Endothelial cell of umbilical vein (primary cell): ENCODE measurements at regions not wholly inside any gene's neighbourhood (a gene's known extent, or its start where the extent isn't known, plus 50 kb on each side); places are given as distances from the start of the nearest gene placed in this dataset.

Experiments
- EZH2 ChIP-seq: IDR thresholded peaks from 2 replicates; pipeline ENCODE4 v1.6.1; 2012; ENCODE audit warnings: borderline replicate concordance, low read depth, mild to moderate bottlenecking, moderate library complexity, low read length, inconsistent platforms; ENCODE audit not compliant: severe bottlenecking
- FOS ChIP-seq: IDR thresholded peaks from 2 replicates; pipeline ENCODE4 v1.6.1; 2011; ENCODE audit warnings: mild to moderate bottlenecking, low read length, moderate library complexity, borderline replicate concordance; ENCODE audit not compliant: insufficient read depth
- GATA2 ChIP-seq: IDR thresholded peaks from 2 replicates; pipeline ENCODE4 v1.7.0; 2011; ENCODE audit warnings: low read depth, mild to moderate bottlenecking, moderate library complexity, mixed read lengths, low read length; ENCODE audit not compliant: insufficient read length, insufficient read depth
- JUN ChIP-seq: IDR thresholded peaks from 2 replicates; pipeline ENCODE4 v1.6.1; 2011; ENCODE audit warnings: borderline replicate concordance, low read depth; ENCODE audit not compliant: insufficient read length, insufficient read depth
- MYC ChIP-seq: IDR thresholded peaks from one replicate; pipeline ENCODE4 v1.6.1; 2011; ENCODE audit warnings: mild to moderate bottlenecking, low read depth, low read length
- POLR2A ChIP-seq: IDR thresholded peaks from 2 replicates; pipeline ENCODE4 v1.6.1; 2012; ENCODE audit warnings: low read depth, mild to moderate bottlenecking, control low read depth, low read length
- POLR2AphosphoS5 ChIP-seq: IDR thresholded peaks from 2 replicates; pipeline ENCODE4 v1.6.1; 2012; ENCODE audit warnings: low read depth, mild to moderate bottlenecking, control low read depth, low read length, moderate library complexity; ENCODE audit not compliant: insufficient read depth
- TF ChIP-seq, protein P1 (sequence below), 2 donors: IDR thresholded peaks; 1 replicate in 1 of 2; 2 replicates in 1 of 2; pipeline ENCODE4 v1.5.1; 2011; ENCODE audit warnings: low read length in 2 of 2, mild to moderate bottlenecking in 2 of 2, moderate library complexity in 2 of 2, control low read depth in 1 of 2, inconsistent platforms in 1 of 2, low read depth in 1 of 2; ENCODE audit not compliant: insufficient read depth in 1 of 2; ENCODE audit errors: extremely low read depth in 1 of 2

DNA sequence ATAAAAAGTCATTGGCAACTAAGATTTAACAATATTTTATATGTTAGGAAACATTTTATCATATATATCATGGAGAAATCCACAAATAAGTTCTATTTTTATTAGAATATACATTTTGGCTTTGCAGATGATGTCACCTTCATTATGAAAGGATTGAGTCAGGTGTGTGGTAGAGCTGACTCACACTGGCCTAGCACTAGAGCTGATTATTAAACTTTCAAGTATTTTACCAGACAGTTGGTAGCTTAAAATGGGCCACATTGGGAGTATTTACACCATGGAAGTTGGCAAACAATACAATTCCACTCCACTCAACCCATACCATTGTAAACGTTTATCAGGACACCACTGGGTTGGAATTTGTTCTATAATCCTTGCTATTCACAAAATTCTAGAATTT is 1036.6 kb downstream of the TRHDE start:
- no peak for TF ChIP-seq FOS
- TF ChIP-seq, protein P1, sequence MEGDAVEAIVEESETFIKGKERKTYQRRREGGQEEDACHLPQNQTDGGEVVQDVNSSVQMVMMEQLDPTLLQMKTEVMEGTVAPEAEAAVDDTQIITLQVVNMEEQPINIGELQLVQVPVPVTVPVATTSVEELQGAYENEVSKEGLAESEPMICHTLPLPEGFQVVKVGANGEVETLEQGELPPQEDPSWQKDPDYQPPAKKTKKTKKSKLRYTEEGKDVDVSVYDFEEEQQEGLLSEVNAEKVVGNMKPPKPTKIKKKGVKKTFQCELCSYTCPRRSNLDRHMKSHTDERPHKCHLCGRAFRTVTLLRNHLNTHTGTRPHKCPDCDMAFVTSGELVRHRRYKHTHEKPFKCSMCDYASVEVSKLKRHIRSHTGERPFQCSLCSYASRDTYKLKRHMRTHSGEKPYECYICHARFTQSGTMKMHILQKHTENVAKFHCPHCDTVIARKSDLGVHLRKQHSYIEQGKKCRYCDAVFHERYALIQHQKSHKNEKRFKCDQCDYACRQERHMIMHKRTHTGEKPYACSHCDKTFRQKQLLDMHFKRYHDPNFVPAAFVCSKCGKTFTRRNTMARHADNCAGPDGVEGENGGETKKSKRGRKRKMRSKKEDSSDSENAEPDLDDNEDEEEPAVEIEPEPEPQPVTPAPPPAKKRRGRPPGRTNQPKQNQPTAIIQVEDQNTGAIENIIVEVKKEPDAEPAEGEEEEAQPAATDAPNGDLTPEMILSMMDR (IDR thresholded peaks at IDR 0.05; ENCODE audit: extremely low read depth in 1 of 2, insufficient read depth in 1 of 2, low read depth in 1 of 2, low read length in 2 of 2), result no peak
- TF ChIP-seq EZH2, result no peak
- no peak for TF ChIP-seq POLR2A
- no peak for TF ChIP-seq POLR2AphosphoS5
- no peak for TF ChIP-seq JUN
- TF ChIP-seq MYC, result no peak
- TF ChIP-seq GATA2, result no peak
